ENCODE measurements at regions not wholly inside any gene's neighbourhood (a gene's known extent, or its start where the extent isn't known, plus 50 kb on each side); places are given as distances from the start of the nearest gene placed in this dataset.

GRCh38 chr2:217138284-217138683 is 278.4 kb upstream of the TNP1 start:
- TF ChIP-seq CTCF (conservative IDR thresholded peaks at IDR 0.05; ENCODE audit: low read depth, low read length) (no peak), EZH2 (IDR thresholded peaks at IDR 0.05; ENCODE audit: borderline replicate concordance, low read depth, low read length, poor library complexity, severe bottlenecking) (no peak)
